Erythroblast (primary cell): ENCODE measurements at regions not wholly inside any gene's neighbourhood (a gene's known extent, or its start where the extent isn't known, plus 50 kb on each side); places are given as distances from the start of the nearest gene placed in this dataset.
"Not testable (repeated sequence)": the region's sequence is repeated elsewhere in the genome, so short reads cannot be mapped to it uniquely, and the experiment has no call there.

Experiments used
- DNase-seq, 2 experiments: peaks; one replicate each; lab custom pipeline; 2025; lab: John Stamatoyannopoulos, UW
- GATA1 ChIP-seq: IDR thresholded peaks from 2 replicates; pipeline ENCODE4 v1.6.1; 2011; ENCODE audit warnings: low read depth, mild to moderate bottlenecking, control low read depth, low read length, moderate library complexity
- POLR2A ChIP-seq: IDR thresholded peaks from 2 replicates; pipeline ENCODE4 v1.6.1; 2011; ENCODE audit warnings: mild to moderate bottlenecking, low read length

GRCh38 chr2:16062471-16063250 lies 122.3 kb downstream of the MYCN start:
- no peak for DNase-seq
- TF ChIP-seq POLR2A, result no peak
- no peak for TF ChIP-seq GATA1

GRCh38 chr2:16061441-16062217 lies 121.3 kb downstream of the MYCN start:
- DNase-seq, result no peak
- TF ChIP-seq POLR2A (no peak), GATA1 (no peak)

GRCh38 chr2:16060936-16061338 lies 120.6 kb downstream of the MYCN start:
- TF ChIP-seq GATA1, result no peak
- no peak for TF ChIP-seq POLR2A

GRCh38 chr2:16060125-16060935 lies 120.0 kb downstream of the MYCN start:
- TF ChIP-seq POLR2A (no peak), GATA1 (no peak)
- DNase-seq, result no peak

More at GRCh38 chr2:16060936-16061338, 120.6 kb downstream of the MYCN start:
- DNase-seq, result no peak

- TF ChIP-seq POLR2A (no peak), GATA1 (no peak)
- DNase-seq, result no peak
Measured at GRCh38 chr2:16059393-16060016, 119.2 kb downstream of the MYCN start.

- no peak for DNase-seq
- no peak for TF ChIP-seq POLR2A
- TF ChIP-seq GATA1, result no peak
Measured at GRCh38 chr2:16058747-16059358, 118.5 kb downstream of the MYCN start.

- TF ChIP-seq POLR2A, result no peak
- no peak for TF ChIP-seq GATA1
- DNase-seq, result no peak
Measured at GRCh38 chr2:16058256-16058655, 117.9 kb downstream of the MYCN start.

- TF ChIP-seq GATA1, result no peak
- TF ChIP-seq POLR2A, result no peak
- DNase-seq, result no peak
Measured at GRCh38 chr2:16057661-16058060, 117.3 kb downstream of the MYCN start.

- no peak for TF ChIP-seq GATA1
- TF ChIP-seq POLR2A, result no peak
Measured at GRCh38 chr2:16055848-16056580, 115.7 kb downstream of the MYCN start.

GRCh38 chr2:16053437-16054257 lies 113.3 kb downstream of the MYCN start:
- DNase-seq, result no peak
- TF ChIP-seq POLR2A, result no peak
- TF ChIP-seq GATA1, result no peak

More at GRCh38 chr2:16055848-16056580, 115.7 kb downstream of the MYCN start:
- DNase-seq, result no peak

GRCh38 chr2:16052571-16053052 lies 112.3 kb downstream of the MYCN start:
- not testable (repeated sequence) for DNase-seq
